Muscle layer of duodenum (tissue), 2 donors: ENCODE measurements at regions not wholly inside any gene's neighbourhood (a gene's known extent, or its start where the extent isn't known, plus 50 kb on each side); places are given as distances from the start of the nearest gene placed in this dataset.

ENCODE experiments used
- H3K27ac ChIP-seq: one replicate; pipeline ENCODE4 v1.7.0; 2013; ENCODE audit warnings: mild to moderate bottlenecking, low read length
- H3K27me3 ChIP-seq: one replicate; pipeline ENCODE4 v1.7.0; 2013; ENCODE audit warnings: low read depth, mild to moderate bottlenecking, control low read depth, low read length
- H3K36me3 ChIP-seq, 2 donors: one replicate each; pipeline ENCODE4 v1.7.0; 2013; ENCODE audit warnings: low read length in 2 of 2, control low read depth in 1 of 2, mild to moderate bottlenecking in 1 of 2; ENCODE audit not compliant: insufficient read depth in 2 of 2, control insufficient read depth in 1 of 2
- H3K4me1 ChIP-seq, 2 donors: one replicate each; pipeline ENCODE4 v1.7.0; 2013; ENCODE audit warnings: low read length in 2 of 2, mild to moderate bottlenecking in 2 of 2, control low read depth in 1 of 2, moderate library complexity in 1 of 2; ENCODE audit not compliant: insufficient read depth in 2 of 2, control insufficient read depth in 1 of 2
- H3K4me3 ChIP-seq, 2 donors: one replicate each; pipeline ENCODE4 v1.7.0; 2013; ENCODE audit warnings: low read length in 2 of 2, low read depth in 1 of 2, mild to moderate bottlenecking in 1 of 2
- H3K9me3 ChIP-seq, 2 donors: one replicate each; pipeline ENCODE4 v1.7.0; 2013; ENCODE audit warnings: low read length in 2 of 2, control low read depth in 1 of 2, mild to moderate bottlenecking in 1 of 2; ENCODE audit not compliant: control insufficient read depth in 1 of 2
- donor health status: healthy.

GRCh38 chr6:74946961-74947360 lies 258.9 kb downstream of the COL12A1 start:
- no peak overlapping the region for H3K4me3 ChIP-seq
- H3K4me1 ChIP-seq, result no peaks in the 10 kb centered on the region
- peaks cover 0 to 8% of the 10 kb centered on the region in 2 donors for H3K9me3 ChIP-seq
- H3K27me3 ChIP-seq, result no peaks in the 10 kb centered on the region
- H3K27ac ChIP-seq, result no peak overlapping the region
- no peaks in the 10 kb centered on the region for H3K36me3 ChIP-seq

GRCh38 chr6:74942130-74942529 lies 263.7 kb downstream of the COL12A1 start:
- H3K4me1 ChIP-seq, result no peaks in the 10 kb centered on the region
- H3K27me3 ChIP-seq, result no peaks in the 10 kb centered on the region
- no peaks in the 10 kb centered on the region for H3K36me3 ChIP-seq
- H3K27ac ChIP-seq, result no peak overlapping the region
- no peak overlapping the region for H3K4me3 ChIP-seq
- no peaks in the 10 kb centered on the region for H3K9me3 ChIP-seq

- no peak overlapping the region for H3K27ac ChIP-seq
- H3K4me1 ChIP-seq, result no peaks in the 10 kb centered on the region
- H3K9me3 ChIP-seq, result no peaks in the 10 kb centered on the region
- H3K4me3 ChIP-seq, result no peak overlapping the region
- H3K36me3 ChIP-seq, result no peaks in the 10 kb centered on the region
- no peaks in the 10 kb centered on the region for H3K27me3 ChIP-seq
Observed at GRCh38 chr6:74941424-74941823, 264.4 kb downstream of the COL12A1 start.

- Histone ChIP-seq H3K36me3 (no peaks in the 10 kb centered on the region), H3K9me3 (no peaks in the 10 kb centered on the region), H3K4me1 (no peaks in the 10 kb centered on the region), H3K27ac (no peak overlapping the region), H3K27me3 (no peaks in the 10 kb centered on the region), H3K4me3 (no peak overlapping the region)
Observed at GRCh38 chr6:74939721-74940620, 265.9 kb downstream of the COL12A1 start.

- Histone ChIP-seq H3K9me3 (no peaks in the 10 kb centered on the region), H3K27ac (no peak overlapping the region), H3K4me3 (no peak overlapping the region), H3K4me1 (no peaks in the 10 kb centered on the region), H3K36me3 (no peaks in the 10 kb centered on the region), H3K27me3 (no peaks in the 10 kb centered on the region)
Observed at GRCh38 chr6:74939151-74939708, 266.6 kb downstream of the COL12A1 start.

- Histone ChIP-seq H3K36me3 (no peaks in the 10 kb centered on the region), H3K4me1 (no peaks in the 10 kb centered on the region), H3K9me3 (no peaks in the 10 kb centered on the region), H3K4me3 (no peak overlapping the region), H3K27ac (no peak overlapping the region), H3K27me3 (no peaks in the 10 kb centered on the region)
Observed at GRCh38 chr6:74937936-74938335, 267.9 kb downstream of the COL12A1 start.

- no peaks in the 10 kb centered on the region for H3K4me1 ChIP-seq
- H3K9me3 ChIP-seq, result no peaks in the 10 kb centered on the region
- no peaks in the 10 kb centered on the region for H3K36me3 ChIP-seq
- H3K4me3 ChIP-seq, result no peak overlapping the region
- H3K27me3 ChIP-seq, result no peaks in the 10 kb centered on the region
- no peak overlapping the region for H3K27ac ChIP-seq
Observed at GRCh38 chr6:74936886-74937285, 269.0 kb downstream of the COL12A1 start.

- H3K4me3 ChIP-seq, result no peak overlapping the region
- H3K9me3 ChIP-seq, result no peaks in the 10 kb centered on the region
- H3K27me3 ChIP-seq, result no peaks in the 10 kb centered on the region
- H3K4me1 ChIP-seq, result no peaks in the 10 kb centered on the region
- H3K27ac ChIP-seq, result no peak overlapping the region
- H3K36me3 ChIP-seq, result no peaks in the 10 kb centered on the region
Observed at GRCh38 chr6:74932232-74932888, 273.5 kb downstream of the COL12A1 start.

GRCh38 chr6:74931558-74931957 lies 274.3 kb downstream of the COL12A1 start:
- no peaks in the 10 kb centered on the region for H3K27me3 ChIP-seq

GRCh38 chr6:74928203-74928602 lies 277.6 kb downstream of the COL12A1 start:
- Histone ChIP-seq H3K36me3 (no peaks in the 10 kb centered on the region), H3K27ac (no peak overlapping the region), H3K9me3 (no peaks in the 10 kb centered on the region), H3K27me3 (no peaks in the 10 kb centered on the region), H3K4me1 (no peaks in the 10 kb centered on the region), H3K4me3 (no peak overlapping the region)

More at GRCh38 chr6:74931558-74931957, 274.3 kb downstream of the COL12A1 start:
- H3K27ac ChIP-seq, result no peak overlapping the region
- no peaks in the 10 kb centered on the region for H3K4me1 ChIP-seq
- H3K4me3 ChIP-seq, result no peak overlapping the region
- no peaks in the 10 kb centered on the region for H3K9me3 ChIP-seq
- H3K36me3 ChIP-seq, result no peaks in the 10 kb centered on the region

GRCh38 chr6:74927299-74927698 lies 278.6 kb downstream of the COL12A1 start:
- H3K9me3 ChIP-seq, result no peaks in the 10 kb centered on the region
- no peak overlapping the region for H3K4me3 ChIP-seq
- H3K27ac ChIP-seq, result no peak overlapping the region
- no peaks in the 10 kb centered on the region for H3K27me3 ChIP-seq
- H3K36me3 ChIP-seq, result no peaks in the 10 kb centered on the region
- no peaks in the 10 kb centered on the region for H3K4me1 ChIP-seq
